SH-SY5Y (cell line): ENCODE measurements at regions not wholly inside any gene's neighbourhood (a gene's known extent, or its start where the extent isn't known, plus 50 kb on each side); places are given as distances from the start of the nearest gene placed in this dataset.

Source experiments
- GATA2 ChIP-seq: IDR thresholded peaks from 2 replicates; pipeline ENCODE4 v1.6.1; 2011; ENCODE audit warnings: mild to moderate bottlenecking, low read depth, low read length
- GATA3 ChIP-seq: IDR thresholded peaks from 2 replicates; pipeline ENCODE4 v1.6.1; 2011; ENCODE audit warnings: low read depth, mild to moderate bottlenecking, low read length, moderate library complexity

GRCh38 chr6:28585335-28585734 is 59.7 kb downstream of the GPX5 start:
- TF ChIP-seq GATA2 (no peak), GATA3 (no peak)

- TF ChIP-seq GATA3, result no peak
- TF ChIP-seq GATA2, result no peak
Measured at GRCh38 chr6:28586324-28586723, 60.6 kb downstream of the GPX5 start.

GRCh38 chr6:28586962-28587745 is 61.5 kb downstream of the GPX5 start:
- no peak for TF ChIP-seq GATA3
- no peak for TF ChIP-seq GATA2

- TF ChIP-seq GATA2 (no peak), GATA3 (no peak)
Measured at GRCh38 chr6:28587746-28588075, 62.0 kb downstream of the GPX5 start.

- TF ChIP-seq GATA2 (no peak), GATA3 (no peak)
Measured at GRCh38 chr6:28588666-28589065, 63.0 kb downstream of the GPX5 start.

GRCh38 chr6:28589234-28589956 is 63.7 kb downstream of the GPX5 start:
- TF ChIP-seq GATA3 (no peak), GATA2 (no peak)

GRCh38 chr6:28589957-28590349 is 64.3 kb downstream of the GPX5 start:
- TF ChIP-seq GATA3 (no peak), GATA2 (no peak)

- TF ChIP-seq GATA3 (no peak), GATA2 (no peak)
Measured at GRCh38 chr6:28597217-28597835, 71.6 kb downstream of the GPX5 start.

GRCh38 chr6:28597924-28598722 is 72.4 kb downstream of the GPX5 start:
- TF ChIP-seq GATA2 (no peak), GATA3 (no peak)

- TF ChIP-seq GATA3, result no peak
- TF ChIP-seq GATA2, result no peak
Measured at GRCh38 chr6:28598757-28599686, 73.3 kb downstream of the GPX5 start.

GRCh38 chr6:28600245-28600644 is 74.6 kb downstream of the GPX5 start:
- TF ChIP-seq GATA3, result no peak
- no peak for TF ChIP-seq GATA2

- TF ChIP-seq GATA3 (no peak), GATA2 (no peak)
Measured at GRCh38 chr6:28603891-28604290, 78.2 kb downstream of the GPX5 start.
